ENCODE measurements at regions not wholly inside any gene's neighbourhood (a gene's known extent, or its start where the extent isn't known, plus 50 kb on each side); places are given as distances from the start of the nearest gene placed in this dataset.

DNA sequence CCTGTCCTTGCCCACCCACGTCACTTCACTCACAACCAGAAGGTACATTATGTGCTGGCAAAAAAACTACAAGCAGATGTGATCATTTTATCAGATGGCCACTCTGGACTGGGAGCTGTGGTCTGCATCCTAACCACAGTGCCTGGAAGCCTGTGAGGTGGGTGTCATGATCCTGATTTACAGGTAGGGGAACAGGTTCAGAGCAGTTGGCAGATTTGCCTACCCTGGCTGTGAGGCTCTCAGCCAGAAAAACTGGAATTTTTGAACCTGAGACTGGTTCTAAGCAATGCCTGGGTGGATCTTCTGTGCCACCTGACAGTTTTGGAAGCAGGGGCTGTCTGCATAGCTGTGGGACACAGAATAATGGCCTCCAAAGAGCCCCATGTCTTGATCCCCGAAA lies 150.8 kb downstream of the SYF2 start (continued):
- TF ChIP-seq, protein P1, sequence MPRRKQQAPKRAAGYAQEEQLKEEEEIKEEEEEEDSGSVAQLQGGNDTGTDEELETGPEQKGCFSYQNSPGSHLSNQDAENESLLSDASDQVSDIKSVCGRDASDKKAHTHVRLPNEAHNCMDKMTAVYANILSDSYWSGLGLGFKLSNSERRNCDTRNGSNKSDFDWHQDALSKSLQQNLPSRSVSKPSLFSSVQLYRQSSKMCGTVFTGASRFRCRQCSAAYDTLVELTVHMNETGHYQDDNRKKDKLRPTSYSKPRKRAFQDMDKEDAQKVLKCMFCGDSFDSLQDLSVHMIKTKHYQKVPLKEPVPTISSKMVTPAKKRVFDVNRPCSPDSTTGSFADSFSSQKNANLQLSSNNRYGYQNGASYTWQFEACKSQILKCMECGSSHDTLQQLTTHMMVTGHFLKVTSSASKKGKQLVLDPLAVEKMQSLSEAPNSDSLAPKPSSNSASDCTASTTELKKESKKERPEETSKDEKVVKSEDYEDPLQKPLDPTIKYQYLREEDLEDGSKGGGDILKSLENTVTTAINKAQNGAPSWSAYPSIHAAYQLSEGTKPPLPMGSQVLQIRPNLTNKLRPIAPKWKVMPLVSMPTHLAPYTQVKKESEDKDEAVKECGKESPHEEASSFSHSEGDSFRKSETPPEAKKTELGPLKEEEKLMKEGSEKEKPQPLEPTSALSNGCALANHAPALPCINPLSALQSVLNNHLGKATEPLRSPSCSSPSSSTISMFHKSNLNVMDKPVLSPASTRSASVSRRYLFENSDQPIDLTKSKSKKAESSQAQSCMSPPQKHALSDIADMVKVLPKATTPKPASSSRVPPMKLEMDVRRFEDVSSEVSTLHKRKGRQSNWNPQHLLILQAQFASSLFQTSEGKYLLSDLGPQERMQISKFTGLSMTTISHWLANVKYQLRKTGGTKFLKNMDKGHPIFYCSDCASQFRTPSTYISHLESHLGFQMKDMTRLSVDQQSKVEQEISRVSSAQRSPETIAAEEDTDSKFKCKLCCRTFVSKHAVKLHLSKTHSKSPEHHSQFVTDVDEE (CRISPR knock-in tag; IDR thresholded peaks at IDR 0.05), result no peak
- no peak for TF ChIP-seq TOX (CRISPR knock-in tag; IDR thresholded peaks at IDR 0.05; ENCODE audit: borderline replicate concordance)
- no peak for TF ChIP-seq BACH2 (CRISPR knock-in tag; IDR thresholded peaks at IDR 0.05; ENCODE audit: borderline replicate concordance)

DNA sequence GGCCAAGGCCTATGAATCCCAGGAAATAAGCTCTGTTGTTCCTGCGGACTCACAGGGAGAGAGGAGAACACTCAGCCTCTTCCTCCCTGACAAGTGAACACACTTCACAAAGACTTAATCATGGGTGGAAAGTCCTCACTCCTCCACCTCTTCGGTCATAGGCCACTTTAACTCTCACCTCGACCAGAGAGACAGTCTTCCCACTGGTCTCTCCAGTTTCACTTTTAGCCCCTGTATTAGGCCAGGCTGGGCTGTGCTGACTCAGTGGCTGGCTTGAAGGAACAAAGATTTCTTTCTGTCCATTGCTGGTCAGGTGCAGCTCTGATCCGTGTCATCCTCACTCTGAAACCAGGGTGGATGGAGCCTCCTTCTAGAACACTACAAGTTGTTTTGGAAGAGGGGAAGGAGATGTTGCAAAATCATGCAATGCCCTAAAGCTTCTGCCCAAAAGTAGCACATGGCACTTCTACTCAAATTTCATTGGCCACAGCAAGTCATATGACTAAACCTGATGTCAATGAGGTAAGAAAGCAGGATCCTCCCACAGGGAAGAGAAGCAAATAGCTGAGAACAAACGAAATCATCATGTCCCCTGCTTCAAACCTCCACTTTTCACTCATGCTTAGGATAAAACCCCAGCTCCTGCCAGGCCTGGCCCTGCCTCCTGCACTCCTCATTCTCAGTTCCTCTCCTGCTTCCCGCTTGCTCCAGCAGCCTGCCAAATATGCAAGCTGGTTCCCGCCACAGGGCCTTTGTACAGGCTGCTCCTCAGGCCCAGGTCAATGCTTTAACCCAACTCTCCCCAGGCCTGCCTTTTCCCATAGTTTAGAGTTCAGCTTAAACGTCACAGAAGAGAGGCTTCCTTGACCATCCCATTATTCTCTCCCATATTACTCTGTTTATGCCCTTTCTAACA lies 150.5 kb upstream of the RUNX3 start:
- no peak for ATAC-seq
- TF ChIP-seq BACH2 (CRISPR knock-in tag; IDR thresholded peaks at IDR 0.05; ENCODE audit: borderline replicate concordance), result no peak
- no peak for TF ChIP-seq TOX (CRISPR knock-in tag; IDR thresholded peaks at IDR 0.05; ENCODE audit: borderline replicate concordance)
- no peak for TF ChIP-seq OSR1 (CRISPR knock-in tag; IDR thresholded peaks at IDR 0.05)
- TF ChIP-seq, protein P1 (CRISPR knock-in tag; IDR thresholded peaks at IDR 0.05), result no peak
- no peak for TF ChIP-seq ZFP3 (CRISPR knock-in tag; IDR thresholded peaks at IDR 0.05)

GRCh38 chr1:25079048-25079447 lies 149.0 kb upstream of the RUNX3 start:
- TF ChIP-seq ZNF70 (CRISPR knock-in tag; IDR thresholded peaks at IDR 0.05), result no peak
- no peak for TF ChIP-seq SNAI2 (CRISPR knock-in tag; IDR thresholded peaks at IDR 0.05)
- TF ChIP-seq BACH2 (CRISPR knock-in tag; IDR thresholded peaks at IDR 0.05; ENCODE audit: borderline replicate concordance), result no peak
- no peak for TF ChIP-seq ZC3H10 (CRISPR knock-in tag; IDR thresholded peaks at IDR 0.05)
- TF ChIP-seq CSRNP3 (CRISPR knock-in tag; IDR thresholded peaks at IDR 0.05), result no peak
- TF ChIP-seq ZFP3 (CRISPR knock-in tag; IDR thresholded peaks at IDR 0.05), result no peak
- TF ChIP-seq GLIS3 (CRISPR knock-in tag; IDR thresholded peaks at IDR 0.05), result no peak
- no peak for TF ChIP-seq CSDC2 (CRISPR knock-in tag; IDR thresholded peaks at IDR 0.05)
- no peak for TF ChIP-seq ISL1 (CRISPR knock-in tag; IDR thresholded peaks at IDR 0.05)
- no peak for TF ChIP-seq ZFP30 (CRISPR knock-in tag; IDR thresholded peaks at IDR 0.05)
- TF ChIP-seq OSR1 (CRISPR knock-in tag; IDR thresholded peaks at IDR 0.05), result no peak
- no peak for TF ChIP-seq POU6F1 (CRISPR knock-in tag; IDR thresholded peaks at IDR 0.05; ENCODE audit: borderline replicate concordance, low read depth)
- TF ChIP-seq RARB (CRISPR knock-in tag; IDR thresholded peaks at IDR 0.05), result no peak
- TF ChIP-seq ARNTL (CRISPR knock-in tag; IDR thresholded peaks at IDR 0.05; ENCODE audit: borderline replicate concordance, low read depth), result no peak
- no peak for TF ChIP-seq TOX (CRISPR knock-in tag; IDR thresholded peaks at IDR 0.05; ENCODE audit: borderline replicate concordance)
- no peak for TF ChIP-seq ZNF565 (CRISPR knock-in tag; conservative IDR thresholded peaks at IDR 0.05; ENCODE audit: low read depth)
- TF ChIP-seq ESRRG (CRISPR knock-in tag; IDR thresholded peaks at IDR 0.05), result no peak
- no peak for TF ChIP-seq PATZ1 (CRISPR knock-in tag; IDR thresholded peaks at IDR 0.05; ENCODE audit: borderline replicate concordance)
- TF ChIP-seq, protein P1 (CRISPR knock-in tag; IDR thresholded peaks at IDR 0.05), result no peak
- no peak for ATAC-seq
